ENCODE measurements at regions not wholly inside any gene's neighbourhood (a gene's known extent, or its start where the extent isn't known, plus 50 kb on each side); places are given as distances from the start of the nearest gene placed in this dataset.

DNA sequence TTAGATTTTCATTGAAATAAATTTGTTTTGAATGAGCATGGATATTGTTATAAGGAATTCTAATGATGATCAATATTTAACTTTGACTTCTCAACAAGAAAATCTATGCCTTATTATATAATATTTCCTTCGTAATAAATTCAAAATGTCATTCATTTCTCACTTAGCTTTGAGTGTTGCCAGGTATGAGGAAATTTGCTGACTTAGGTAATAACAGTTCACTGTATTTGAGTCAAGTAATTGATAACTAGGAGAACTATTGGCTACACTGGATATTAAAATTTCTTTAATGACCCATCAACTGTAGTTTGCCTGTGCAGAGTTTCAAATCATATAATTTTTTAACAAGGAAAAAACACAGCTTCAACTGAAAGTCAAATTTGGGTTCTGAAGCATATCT, 746.6 kb downstream of the SLITRK5 start:
- Histone ChIP-seq H2AFZ (replicated peaks; ENCODE audit: low read length, poor library complexity) (no peak overlapping the region), H3K4me2 (ENCODE audit: low read depth, low read length) (no peak overlapping the region), H4K20me1 (ENCODE audit: insufficient read depth, low read length) (no peaks in the 10 kb centered on the region), H3K9ac (ENCODE audit: low read depth, low read length) (no peak overlapping the region), H4K91ac (ENCODE audit: insufficient read depth, low read depth, low read length) (no peak overlapping the region), H2BK5ac (ENCODE audit: low read depth, low read length, poor library complexity, severe bottlenecking) (no peak overlapping the region), H3K14ac (replicated peaks; ENCODE audit: low read depth, low read length) (no peak overlapping the region), H3K4me1 (ENCODE audit: control insufficient read depth, insufficient read depth, low read length) (no peaks in the 10 kb centered on the region), H3K23ac (ENCODE audit: low read depth, low read length) (no peak overlapping the region), H3K9me1 (ENCODE audit: insufficient read depth, low read length) (no peaks in the 10 kb centered on the region), H3K4ac (ENCODE audit: low read depth, low read length) (no peak overlapping the region), H4K5ac (ENCODE audit: low read depth, low read length) (no peak overlapping the region), H2BK20ac (ENCODE audit: low read depth, low read length) (no peak overlapping the region), H3K4me3 (ENCODE audit: insufficient read depth, low read depth, low read length) (no peak overlapping the region), H2BK120ac (ENCODE audit: low read depth, low read length) (no peak overlapping the region), H3K9me3 (ENCODE audit: control insufficient read depth, insufficient read depth, low read length) (no peaks in the 10 kb centered on the region), H3K79me1 (ENCODE audit: low read depth in 1 of 2, low read length in 2 of 2) (no peaks in the 10 kb centered on the region), H3K56ac (ENCODE audit: extremely low read depth, insufficient read depth, low read length) (no peak overlapping the region), H2BK15ac (ENCODE audit: low read depth, low read length) (no peak overlapping the region), H3K36me3 (ENCODE audit: control insufficient read depth, insufficient read depth, low read length) (no peaks in the 10 kb centered on the region), H4K8ac (ENCODE audit: low read depth in 2 of 2, low read length in 2 of 2) (no peak overlapping the region), H2AK5ac (ENCODE audit: low read depth, low read length) (no peak overlapping the region), H2AK9ac (replicated peaks; ENCODE audit: low read depth, low read length, poor library complexity) (no peak overlapping the region), H3K18ac (ENCODE audit: low read depth, low read length) (no peak overlapping the region), H3K27me3 (ENCODE audit: control insufficient read depth, insufficient read depth, low read length) (no peaks in the 10 kb centered on the region), H3K27ac (ENCODE audit: insufficient read depth, low read length) (no peak overlapping the region)
- ATAC-seq (ENCODE audit: low read depth) (no peak), DNase-seq (no peak)
- no CpG with 5 or more reads among the region's 1 CpG for WGBS, 2 experiments (ENCODE audit: extremely low coverage in 2 of 2, insufficient read length in 1 of 2)
- TF ChIP-seq RCOR1 (IDR thresholded peaks at IDR 0.05; ENCODE audit: insufficient replicate concordance, low read length): no peak
- TF ChIP-seq MAFK (IDR thresholded peaks at IDR 0.05; ENCODE audit: low read depth, low read length): peak; percentile 71
- in situ Hi-C loops (cut with MboI; ENCODE audit: low sequenced_read_pairs) (no loop called here), intact Hi-C loops (cut with micrococcal nuclease) (no loop called here), dilution Hi-C loops (cut with HindIII; ENCODE audit: low sequenced_read_pairs, unreplicated experiment) (no loop called here)
- no TSS peak for BruUV-seq (replicated peaks)
- CTCF ChIA-PET: no interaction called here
- POLR2A ChIA-PET (ENCODE audit: unreplicated experiment): no interaction called here

Data from IMR-90 (cell line).